Glutamatergic neuron (in vitro differentiated cells): ENCODE measurements at regions not wholly inside any gene's neighbourhood (a gene's known extent, or its start where the extent isn't known, plus 50 kb on each side); places are given as distances from the start of the nearest gene placed in this dataset.

Experiments used
- DNase-seq: peaks from one replicate; pipeline ENCODE4 v3.0.0; 2022
- H3K27ac Mint-ChIP-seq: one replicate; pipeline ENCODE4 v1.8.0; 2020; ENCODE audit warnings: mild to moderate bottlenecking, mixed read lengths, inconsistent platforms; ENCODE audit not compliant: unreplicated experiment
- H3K27me3 Mint-ChIP-seq: one replicate; pipeline ENCODE4 v1.8.0; 2020; ENCODE audit warnings: mild to moderate bottlenecking, moderate library complexity, mixed read lengths, inconsistent platforms; ENCODE audit not compliant: unreplicated experiment
- H3K36me3 Mint-ChIP-seq: one replicate; pipeline ENCODE4 v1.8.0; 2020; ENCODE audit warnings: mild to moderate bottlenecking, mixed read lengths, inconsistent platforms; ENCODE audit not compliant: unreplicated experiment
- H3K4me1 Mint-ChIP-seq: one replicate; pipeline ENCODE4 v1.8.0; 2020; ENCODE audit warnings: mild to moderate bottlenecking, low read depth, mixed read lengths, inconsistent platforms; ENCODE audit not compliant: unreplicated experiment
- H3K4me3 Mint-ChIP-seq: one replicate; pipeline ENCODE4 v1.8.0; 2020; ENCODE audit warnings: mild to moderate bottlenecking, mixed read lengths, inconsistent platforms; ENCODE audit not compliant: unreplicated experiment
- H3K9me3 Mint-ChIP-seq: one replicate; pipeline ENCODE4 v1.8.0; 2020; ENCODE audit warnings: mild to moderate bottlenecking, moderate library complexity, mixed read lengths, inconsistent platforms; ENCODE audit not compliant: unreplicated experiment
- TF ChIP-seq, protein P1 (sequence below): fragments of 200-600 bp; sonication (generic); IDR thresholded peaks from one replicate; pipeline ENCODE4 v1.5.0; 2021; ENCODE audit not compliant: partially characterized antibody, unreplicated experiment

DNA sequence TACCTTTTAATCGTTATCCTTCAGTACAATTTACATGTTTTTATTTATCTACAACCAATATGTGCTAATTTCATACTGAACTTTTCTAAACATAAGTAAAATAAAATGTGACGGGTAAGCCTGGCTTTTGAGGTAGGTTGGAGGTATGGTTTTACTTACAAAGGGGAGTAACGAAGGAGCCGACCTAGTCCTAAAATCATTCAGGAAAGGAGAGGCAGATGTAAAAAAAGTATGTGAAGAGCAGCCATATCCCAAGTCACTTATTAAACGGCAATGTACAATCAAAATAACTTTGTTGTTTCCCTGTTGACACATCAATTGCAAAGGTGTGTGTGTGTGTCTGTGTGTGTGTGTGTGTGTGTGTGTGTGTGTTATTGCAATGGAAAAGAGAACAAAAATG lies 351.3 kb downstream of the CRPPA start:
- Mint-ChIP-seq H3K27ac (no peak overlapping the region), H3K27me3 (no peaks in the 10 kb centered on the region), H3K4me3 (no peak overlapping the region), H3K9me3 (no peaks in the 10 kb centered on the region), H3K36me3 (no peaks in the 10 kb centered on the region), H3K4me1 (peaks cover 16% of the 10 kb centered on the region)
- no peak for DNase-seq
- TF ChIP-seq, protein P1, sequence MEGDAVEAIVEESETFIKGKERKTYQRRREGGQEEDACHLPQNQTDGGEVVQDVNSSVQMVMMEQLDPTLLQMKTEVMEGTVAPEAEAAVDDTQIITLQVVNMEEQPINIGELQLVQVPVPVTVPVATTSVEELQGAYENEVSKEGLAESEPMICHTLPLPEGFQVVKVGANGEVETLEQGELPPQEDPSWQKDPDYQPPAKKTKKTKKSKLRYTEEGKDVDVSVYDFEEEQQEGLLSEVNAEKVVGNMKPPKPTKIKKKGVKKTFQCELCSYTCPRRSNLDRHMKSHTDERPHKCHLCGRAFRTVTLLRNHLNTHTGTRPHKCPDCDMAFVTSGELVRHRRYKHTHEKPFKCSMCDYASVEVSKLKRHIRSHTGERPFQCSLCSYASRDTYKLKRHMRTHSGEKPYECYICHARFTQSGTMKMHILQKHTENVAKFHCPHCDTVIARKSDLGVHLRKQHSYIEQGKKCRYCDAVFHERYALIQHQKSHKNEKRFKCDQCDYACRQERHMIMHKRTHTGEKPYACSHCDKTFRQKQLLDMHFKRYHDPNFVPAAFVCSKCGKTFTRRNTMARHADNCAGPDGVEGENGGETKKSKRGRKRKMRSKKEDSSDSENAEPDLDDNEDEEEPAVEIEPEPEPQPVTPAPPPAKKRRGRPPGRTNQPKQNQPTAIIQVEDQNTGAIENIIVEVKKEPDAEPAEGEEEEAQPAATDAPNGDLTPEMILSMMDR: no peak

DNA sequence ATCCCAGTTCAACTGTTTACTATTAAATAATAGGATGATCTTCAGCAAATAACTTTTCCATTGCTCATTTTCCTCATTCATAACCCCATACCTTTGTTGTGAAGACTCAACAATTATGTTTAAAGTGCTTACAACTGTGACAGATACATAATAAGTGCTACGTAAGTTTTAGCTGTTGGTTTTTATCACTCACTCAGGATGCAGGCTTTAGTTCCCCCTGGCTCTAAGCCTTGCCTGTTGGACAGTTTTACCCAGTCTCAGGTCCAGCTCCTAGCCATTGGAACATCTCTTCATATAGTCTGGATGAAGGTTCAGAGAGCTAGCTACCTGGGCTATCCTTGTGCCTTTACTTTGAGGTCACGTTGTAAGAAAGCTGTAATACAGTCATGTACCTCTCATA lies 353.2 kb downstream of the CRPPA start:
- H3K9me3 Mint-ChIP-seq: peaks cover 4% of the 10 kb centered on the region
- H3K4me3 Mint-ChIP-seq: no peak overlapping the region
- no peak overlapping the region for H3K27ac Mint-ChIP-seq
- H3K4me1 Mint-ChIP-seq: peaks cover 28% of the 10 kb centered on the region
- DNase-seq: no peak
- TF ChIP-seq, protein P1: no peak
- H3K36me3 Mint-ChIP-seq: no peaks in the 10 kb centered on the region
- peaks cover 7% of the 10 kb centered on the region for H3K27me3 Mint-ChIP-seq

DNA sequence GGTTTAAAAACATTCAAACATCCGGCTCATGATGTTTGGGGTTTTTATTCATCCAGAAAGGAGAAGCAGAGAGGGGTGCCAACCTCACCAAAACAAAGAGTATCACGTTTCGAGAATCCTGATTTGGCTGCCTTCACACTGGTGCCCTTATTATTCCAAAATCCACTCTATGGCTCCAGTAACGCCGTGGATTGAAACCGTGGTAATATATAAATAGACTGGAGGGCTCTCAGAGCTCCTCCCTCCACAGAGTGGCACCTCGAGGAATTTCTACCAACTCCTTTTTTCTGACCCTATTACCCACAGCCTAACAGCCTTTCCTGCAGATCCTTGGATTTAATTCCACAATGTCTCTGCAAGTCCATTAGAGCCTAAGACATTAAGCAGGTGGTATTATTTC lies 353.6 kb downstream of the CRPPA start:
- Mint-ChIP-seq H3K4me1 (peaks cover 31% of the 10 kb centered on the region), H3K27me3 (peaks cover 7% of the 10 kb centered on the region), H3K36me3 (no peaks in the 10 kb centered on the region), H3K27ac (no peak overlapping the region), H3K4me3 (no peak overlapping the region), H3K9me3 (peaks cover 4% of the 10 kb centered on the region)
- TF ChIP-seq, protein P1: no peak
- no peak for DNase-seq

DNA sequence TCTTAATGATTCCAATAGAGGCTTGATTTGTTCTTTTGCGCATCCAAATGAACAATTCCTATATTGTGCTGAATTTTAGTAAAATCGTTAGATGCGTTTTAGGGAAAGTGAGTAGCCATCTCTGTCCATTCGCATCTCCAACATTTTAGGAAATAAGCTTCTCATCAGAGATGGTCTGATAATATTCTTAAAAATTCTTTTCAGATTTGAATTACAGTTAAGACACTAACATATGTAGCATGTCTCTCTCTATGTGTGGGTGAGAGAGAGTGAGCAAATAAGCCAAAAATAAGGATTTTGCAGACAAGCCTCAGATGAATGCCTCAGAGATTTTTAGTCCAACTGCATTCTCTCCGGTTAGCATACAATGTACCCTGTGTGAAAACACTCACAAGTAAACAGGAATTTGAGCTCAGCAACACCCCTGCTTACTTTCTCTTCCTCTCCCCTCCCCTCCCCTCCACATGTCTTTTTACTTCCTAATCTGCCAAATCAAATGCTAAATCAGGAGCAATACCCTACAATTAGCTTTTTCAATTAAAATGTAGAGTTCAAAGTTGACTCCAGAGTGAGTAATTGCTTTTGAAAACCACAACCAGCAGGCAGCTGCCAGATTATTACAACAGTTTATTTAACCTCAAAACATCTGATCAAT lies 354.4 kb downstream of the CRPPA start:
- peak overlapping the region; percentile 83 for H3K27ac Mint-ChIP-seq
- peaks cover 35% of the 10 kb centered on the region for H3K4me1 Mint-ChIP-seq
- TF ChIP-seq, protein P1: no peak
- peaks cover 7% of the 10 kb centered on the region for H3K27me3 Mint-ChIP-seq
- no peaks in the 10 kb centered on the region for H3K36me3 Mint-ChIP-seq
- peaks cover 4% of the 10 kb centered on the region for H3K9me3 Mint-ChIP-seq
- no peak overlapping the region for H3K4me3 Mint-ChIP-seq
- no peak for DNase-seq

DNA sequence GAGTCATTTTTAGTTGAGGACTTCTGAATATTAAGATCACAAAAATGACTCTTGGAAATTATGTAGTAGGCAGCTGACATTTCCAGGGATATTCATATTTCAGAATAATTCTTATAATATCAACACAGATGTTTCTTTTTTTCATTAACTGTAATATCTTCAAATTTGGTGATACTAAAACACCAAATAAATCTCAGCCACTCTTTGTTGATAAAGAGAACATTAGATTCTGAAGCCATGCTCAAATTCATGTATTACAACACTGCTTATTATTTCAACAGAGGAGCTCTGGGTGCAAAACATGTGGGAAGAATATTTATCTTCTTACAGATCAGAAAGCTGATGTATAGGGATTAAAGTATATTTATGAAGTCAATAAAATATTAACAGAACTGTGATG lies 355.4 kb downstream of the CRPPA start:
- H3K9me3 Mint-ChIP-seq: peaks cover 4% of the 10 kb centered on the region
- H3K4me3 Mint-ChIP-seq: no peak overlapping the region
- H3K36me3 Mint-ChIP-seq: no peaks in the 10 kb centered on the region
- DNase-seq: no peak
- no peak overlapping the region for H3K27ac Mint-ChIP-seq
- TF ChIP-seq, protein P1: no peak
- peaks cover 41% of the 10 kb centered on the region for H3K4me1 Mint-ChIP-seq
- H3K27me3 Mint-ChIP-seq: peaks cover 10% of the 10 kb centered on the region
